H9 (cell line): ENCODE measurements at regions not wholly inside any gene's neighbourhood (a gene's known extent, or its start where the extent isn't known, plus 50 kb on each side); places are given as distances from the start of the nearest gene placed in this dataset.

Experiments used
- DNase-seq: peaks from one replicate; pipeline ENCODE4 v3.0.0-alpha.2; 2017
- H2AFZ ChIP-seq: one replicate; pipeline ENCODE4 v1.6.1; 2013; ENCODE audit warnings: mild to moderate bottlenecking, low read length, control low read depth, moderate library complexity
- H2AK5ac ChIP-seq: 2 replicates; pipeline ENCODE4 v1.6.1; 2013; ENCODE audit warnings: low read length, control low read depth, mixed read lengths; ENCODE audit not compliant: insufficient read length
- H2BK120ac ChIP-seq: one replicate; pipeline ENCODE4 v1.6.1; 2013; ENCODE audit warnings: low read depth, mild to moderate bottlenecking, low read length, control low read depth, inconsistent platforms; ENCODE audit not compliant: poor library complexity, severe bottlenecking
- H2BK12ac ChIP-seq: 2 replicates; pipeline ENCODE4 v1.6.1; 2013; ENCODE audit warnings: low read length, control low read depth, mixed read lengths, low read depth; ENCODE audit not compliant: insufficient read length
- H2BK15ac ChIP-seq: 2 replicates; pipeline ENCODE4 v1.6.1; 2013; ENCODE audit warnings: low read depth, low read length, control low read depth
- H2BK20ac ChIP-seq: one replicate; pipeline ENCODE4 v1.6.1; 2013; ENCODE audit warnings: low read depth, mild to moderate bottlenecking, low read length, control low read depth, inconsistent platforms; ENCODE audit not compliant: poor library complexity, severe bottlenecking
- H2BK5ac ChIP-seq: 2 replicates; pipeline ENCODE4 v1.6.1; 2013; ENCODE audit warnings: low read length, control low read depth, mixed read lengths; ENCODE audit not compliant: insufficient read length
- H3K14ac ChIP-seq: 2 replicates; pipeline ENCODE4 v1.6.1; 2013; ENCODE audit warnings: low read length, control low read depth; ENCODE audit not compliant: insufficient read depth
- H3K18ac ChIP-seq: 2 replicates; pipeline ENCODE4 v1.6.1; 2013; ENCODE audit warnings: low read depth, mild to moderate bottlenecking, mixed read lengths, low read length, control low read depth; ENCODE audit not compliant: insufficient read length
- H3K23ac ChIP-seq: 2 replicates; pipeline ENCODE4 v1.6.1; 2013; ENCODE audit warnings: low read length, control low read depth, mixed read lengths, low read depth; ENCODE audit not compliant: insufficient read length
- H3K23me2 ChIP-seq: 2 replicates; pipeline ENCODE4 v1.6.1; 2013; ENCODE audit warnings: low read depth, mild to moderate bottlenecking, mixed read lengths, low read length, control low read depth; ENCODE audit not compliant: insufficient read length, poor library complexity, severe bottlenecking
- H3K27ac ChIP-seq: 2 replicates; pipeline ENCODE4 v1.5.1; 2013; ENCODE audit warnings: low read length, control low read depth, mixed read lengths, low read depth; ENCODE audit not compliant: insufficient read length
- H3K27me3 ChIP-seq: 2 replicates; pipeline ENCODE4 v1.6.1; 2013; ENCODE audit warnings: low read length, control low read depth, inconsistent platforms; ENCODE audit not compliant: insufficient read depth
- H3K4ac ChIP-seq: 2 replicates; pipeline ENCODE4 v1.6.1; 2013; ENCODE audit warnings: low read depth, mild to moderate bottlenecking, control low read depth, inconsistent platforms, low read length, moderate library complexity
- H3K4me1 ChIP-seq: 2 replicates; pipeline ENCODE4 v1.6.1; 2013; ENCODE audit warnings: low read length, control low read depth, inconsistent platforms; ENCODE audit not compliant: insufficient read depth
- H3K4me2 ChIP-seq: 2 replicates; pipeline ENCODE4 v1.6.1; 2013; ENCODE audit warnings: low read length, control low read depth, mixed read lengths; ENCODE audit not compliant: insufficient read length, insufficient read depth
- H3K56ac ChIP-seq: 2 replicates; pipeline ENCODE4 v1.6.1; 2013; ENCODE audit warnings: low read depth, mild to moderate bottlenecking, mixed read lengths, low read length, control low read depth; ENCODE audit not compliant: insufficient read length
- H3K79me1 ChIP-seq: 2 replicates; pipeline ENCODE4 v1.6.1; 2013; ENCODE audit warnings: low read depth, mild to moderate bottlenecking, moderate library complexity, low read length, control low read depth, inconsistent platforms; ENCODE audit not compliant: insufficient read depth, poor library complexity, severe bottlenecking
- H3K79me2 ChIP-seq: 2 replicates; pipeline ENCODE4 v1.6.1; 2013; ENCODE audit warnings: low read length, control low read depth, inconsistent platforms; ENCODE audit not compliant: insufficient read depth
- H3K9ac ChIP-seq: 2 replicates; pipeline ENCODE4 v1.6.1; 2013; ENCODE audit warnings: low read length, control low read depth, mixed read lengths; ENCODE audit not compliant: insufficient read length; ENCODE audit errors: extremely low read depth
- H3K9me3 ChIP-seq: one replicate; pipeline ENCODE4 v1.6.1; 2013; ENCODE audit warnings: low read depth, low read length, inconsistent platforms; ENCODE audit not compliant: control insufficient read depth
- H3T11ph ChIP-seq: one replicate; pipeline ENCODE4 v1.6.1; 2013; ENCODE audit warnings: mild to moderate bottlenecking, low read length, control low read depth, inconsistent platforms
- H4K20me1 ChIP-seq: one replicate; pipeline ENCODE4 v1.6.1; 2013; ENCODE audit not compliant: control insufficient read depth, insufficient read length, insufficient read depth
- H4K5ac ChIP-seq: 2 replicates; pipeline ENCODE4 v1.6.1; 2013; ENCODE audit warnings: low read depth, mild to moderate bottlenecking, mixed read lengths, low read length, control low read depth; ENCODE audit not compliant: insufficient read length
- H4K8ac ChIP-seq: replicated peaks from 2 replicates; pipeline ENCODE4 v1.6.1; 2013; ENCODE audit warnings: low read length, control low read depth, mixed read lengths, low read depth; ENCODE audit not compliant: insufficient read length
- H4K91ac ChIP-seq: 2 replicates; pipeline ENCODE4 v1.6.1; 2013; ENCODE audit warnings: low read depth, mild to moderate bottlenecking, moderate library complexity, mixed read lengths, low read length, control low read depth; ENCODE audit not compliant: insufficient read length
- H3K27ac Mint-ChIP-seq, 3 experiments: 2 replicates in 2 of 3; 3 replicates in 1 of 3; pipeline ENCODE4 v1.8.0; 2020 to 2021; ENCODE audit warnings: mixed read lengths in 3 of 3, mild to moderate bottlenecking in 1 of 3, moderate library complexity in 1 of 3
- H3K27me3 Mint-ChIP-seq: 2 replicates; pipeline ENCODE4 v1.8.0; 2021; ENCODE audit warnings: low read depth, mild to moderate bottlenecking, moderate library complexity, mixed read lengths
- H3K36me3 Mint-ChIP-seq, 3 experiments: 2 replicates in 2 of 3; 3 replicates in 1 of 3; pipeline ENCODE4 v1.8.0; 2020 to 2021; ENCODE audit warnings: low read depth in 3 of 3, mixed read lengths in 3 of 3; ENCODE audit not compliant: insufficient read depth in 1 of 3
- H3K4me1 Mint-ChIP-seq, 2 experiments: 2 replicates each; pipeline ENCODE4 v1.8.0; 2020; ENCODE audit warnings: mixed read lengths in 2 of 2
- H3K4me3 Mint-ChIP-seq, 2 experiments: 2 replicates in 1 of 2; 3 replicates in 1 of 2; pipeline ENCODE4 v1.8.0; 2020 to 2021; ENCODE audit warnings: mild to moderate bottlenecking in 2 of 2, mixed read lengths in 2 of 2, moderate library complexity in 1 of 2
- H3K9me3 Mint-ChIP-seq, 2 experiments: 2 replicates in 1 of 2; 3 replicates in 1 of 2; pipeline ENCODE4 v1.8.0; 2020; ENCODE audit warnings: mild to moderate bottlenecking in 2 of 2, mixed read lengths in 2 of 2, moderate library complexity in 1 of 2
- WGBS: extraction: QIAGEN DNeasy Blood & Tissue Kit; methylation state at CpG from one replicate; pipeline ENCODE4 v1.1.7; 2013; ENCODE audit warnings: missing lambda C conversion rate, low lambda C conversion rate, mixed read lengths; ENCODE audit not compliant: insufficient read length; ENCODE audit errors: extremely low coverage; 5-methylcytosine and 5-hydroxymethylcytosine counted together
- TF ChIP-seq, protein P1 (sequence below): fragments of 200-600 bp; sonication (generic); conservative IDR thresholded peaks from 3 replicates; pipeline ENCODE4 v1.8.0; 2021; ENCODE audit warnings: antibody characterized with exemption, mild to moderate bottlenecking

DNA sequence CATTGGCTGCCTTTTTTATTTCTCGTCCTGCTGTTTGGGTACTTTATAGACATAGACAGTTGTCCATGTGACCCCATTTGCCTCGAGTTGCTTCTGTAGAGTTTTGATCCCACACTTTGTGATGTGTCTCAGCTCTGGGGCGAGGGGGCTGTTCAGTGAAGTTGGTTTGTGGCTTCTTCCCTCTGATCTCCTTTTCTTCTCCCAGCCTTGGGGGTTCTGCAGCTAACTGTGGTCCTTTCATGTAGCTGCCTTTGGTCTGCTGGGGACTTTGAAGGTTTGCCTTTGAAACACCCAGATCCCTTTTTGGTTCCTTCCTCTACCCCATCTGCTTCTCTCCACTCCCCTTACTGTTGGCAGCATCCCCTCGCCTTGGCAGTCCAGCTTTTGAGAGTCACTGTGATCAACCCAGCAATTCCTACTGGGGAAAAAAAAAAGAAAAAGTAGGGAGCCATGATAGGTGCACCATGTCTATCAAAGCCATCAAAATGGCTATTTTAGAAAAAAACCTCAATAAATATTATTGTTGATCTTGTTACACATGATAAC is 728.8 kb upstream of the RBFOX1 start:
- H3K4me1 ChIP-seq: no peaks in the 10 kb centered on the region
- no peak overlapping the region for H3K4me3 Mint-ChIP-seq
- no CpG with 5 or more reads among the region's 4 CpGs for WGBS
- H4K91ac ChIP-seq: no peak overlapping the region
- H3K9me3 Mint-ChIP-seq: no peaks in the 10 kb centered on the region
- no peak overlapping the region for H3K4ac ChIP-seq
- no peak overlapping the region for H4K5ac ChIP-seq
- H3K27ac Mint-ChIP-seq: 0 out of 7 replicates have a peak overlapping the region, but pooled peaks of 1 of the 3 experiments have one; percentile 8
- H3T11ph ChIP-seq: no peak overlapping the region
- no peak overlapping the region for H2BK120ac ChIP-seq
- no peaks in the 10 kb centered on the region for H4K20me1 ChIP-seq
- H2BK15ac ChIP-seq: no peak overlapping the region
- H3K56ac ChIP-seq: no peak overlapping the region
- no peak overlapping the region for H4K8ac ChIP-seq
- no peak overlapping the region for H3K9ac ChIP-seq
- no peaks in the 10 kb centered on the region for H3K23me2 ChIP-seq
- H2AK5ac ChIP-seq: no peak overlapping the region
- no peak overlapping the region for H3K18ac ChIP-seq
- peaks cover 3% of the 10 kb centered on the region; the same call in 1 of the 2 replicates for H3K27me3 Mint-ChIP-seq
- no peaks in the 10 kb centered on the region for H3K27me3 ChIP-seq
- no peak overlapping the region for H3K14ac ChIP-seq
- no peak overlapping the region for H2BK20ac ChIP-seq
- no peaks in the 10 kb centered on the region for H3K9me3 ChIP-seq
- H3K79me2 ChIP-seq: no peaks in the 10 kb centered on the region
- H3K23ac ChIP-seq: no peak overlapping the region
- peaks cover 10 to 23% of the 10 kb centered on the region in 2 experiments for H3K4me1 Mint-ChIP-seq
- H2BK5ac ChIP-seq: no peak overlapping the region
- TF ChIP-seq, protein P1, sequence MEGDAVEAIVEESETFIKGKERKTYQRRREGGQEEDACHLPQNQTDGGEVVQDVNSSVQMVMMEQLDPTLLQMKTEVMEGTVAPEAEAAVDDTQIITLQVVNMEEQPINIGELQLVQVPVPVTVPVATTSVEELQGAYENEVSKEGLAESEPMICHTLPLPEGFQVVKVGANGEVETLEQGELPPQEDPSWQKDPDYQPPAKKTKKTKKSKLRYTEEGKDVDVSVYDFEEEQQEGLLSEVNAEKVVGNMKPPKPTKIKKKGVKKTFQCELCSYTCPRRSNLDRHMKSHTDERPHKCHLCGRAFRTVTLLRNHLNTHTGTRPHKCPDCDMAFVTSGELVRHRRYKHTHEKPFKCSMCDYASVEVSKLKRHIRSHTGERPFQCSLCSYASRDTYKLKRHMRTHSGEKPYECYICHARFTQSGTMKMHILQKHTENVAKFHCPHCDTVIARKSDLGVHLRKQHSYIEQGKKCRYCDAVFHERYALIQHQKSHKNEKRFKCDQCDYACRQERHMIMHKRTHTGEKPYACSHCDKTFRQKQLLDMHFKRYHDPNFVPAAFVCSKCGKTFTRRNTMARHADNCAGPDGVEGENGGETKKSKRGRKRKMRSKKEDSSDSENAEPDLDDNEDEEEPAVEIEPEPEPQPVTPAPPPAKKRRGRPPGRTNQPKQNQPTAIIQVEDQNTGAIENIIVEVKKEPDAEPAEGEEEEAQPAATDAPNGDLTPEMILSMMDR: no peak
- H3K79me1 ChIP-seq: no peaks in the 10 kb centered on the region
- no peak overlapping the region for H3K4me2 ChIP-seq
- H2BK12ac ChIP-seq: no peak overlapping the region
- H3K27ac ChIP-seq: no peak overlapping the region
- no peak for DNase-seq
- no peak overlapping the region for H2AFZ ChIP-seq
- no peaks in the 10 kb centered on the region for H3K36me3 Mint-ChIP-seq
